GM12878 (cell line): ENCODE measurements at regions not wholly inside any gene's neighbourhood (a gene's known extent, or its start where the extent isn't known, plus 50 kb on each side); places are given as distances from the start of the nearest gene placed in this dataset.

Source experiments
- ATAC-seq: fragments of 200-7000 bp; cut with Tn5 transposase; 3 replicates; pipeline ENCODE4 v1.9.1; 2020; ENCODE audit warnings: mild to moderate bottlenecking, moderate library complexity
- BruUV-seq: library from RNA; stranded (reverse); fragments of 400-500 nt; replicated peaks from 2 replicates; lab custom pipeline; 2021; lab: Mats Ljungman, UMichigan
- CTCF ChIA-PET: fragments of 300-600 bp; sonication (Branson Sonifier 250); formaldehyde crosslinking; extraction: SDS; loops from one replicate; lab custom pipeline; 2021; ENCODE audit warnings: inconsistent platforms; lab: Yijun Ruan, JAX
- POLR2A ChIA-PET: fragments of 350-600 bp; formaldehyde crosslinking; extraction: SDS; loops from one replicate; lab custom pipeline; 2021; ENCODE audit warnings: inconsistent platforms; lab: Charles Lee
- RAD21 ChIA-PET: fragments of 300-600 bp; sonication (Branson Sonifier 250); formaldehyde crosslinking; loops from one replicate; lab custom pipeline; 2023; ENCODE audit warnings: antibody characterized with exemption; ENCODE audit not compliant: unreplicated experiment; lab: Charles Lee
- SMC1A ChIA-PET: fragments of 300-600 bp; sonication (Branson Sonifier 250); formaldehyde crosslinking; loops from one replicate; lab custom pipeline; 2023; ENCODE audit not compliant: unreplicated experiment, uncharacterized antibody; lab: Charles Lee
- DNase-seq: peaks from one replicate; pipeline ENCODE4 v3.0.0-alpha.2; 2011; ENCODE audit warnings: low read depth, low spot score
- FAIRE-seq: peaks from 3 replicates; lab custom pipeline; 2011; peaks lifted over from hg19 to GRCh38; lab: Jason Lieb, UNC
- H2AFZ ChIP-seq: 2 replicates; pipeline ENCODE4 v1.6.0; 2011; ENCODE audit warnings: low read depth, low read length, control low read depth; ENCODE audit not compliant: control insufficient read depth
- H3K27ac ChIP-seq: 2 replicates; pipeline ENCODE4 v1.5.1; 2011; ENCODE audit warnings: control low read depth; ENCODE audit not compliant: control insufficient read depth, insufficient read depth
- H3K27me3 ChIP-seq, 2 experiments: replicated peaks in 1 of 2; 2 replicates each; pipeline versions ENCODE4 v1.6.0 to v1.6.1; 2011; ENCODE audit warnings: low read length in 1 of 2; ENCODE audit not compliant: control insufficient read depth in 2 of 2, insufficient read depth in 2 of 2
- H3K36me3 ChIP-seq, 2 experiments: 2 replicates each; pipeline ENCODE4 v1.5.1; 2011; ENCODE audit warnings: low read length in 1 of 2; ENCODE audit not compliant: control insufficient read depth in 2 of 2, insufficient read depth in 2 of 2
- H3K4me1 ChIP-seq: 2 replicates; pipeline ENCODE4 v1.6.1; 2011; ENCODE audit warnings: mild to moderate bottlenecking, low read length, moderate library complexity, mixed read lengths; ENCODE audit not compliant: control insufficient read depth, insufficient read depth
- H3K4me2 ChIP-seq: 2 replicates; pipeline ENCODE4 v1.6.0; 2011; ENCODE audit warnings: control low read depth; ENCODE audit not compliant: control insufficient read depth, insufficient read depth
- H3K4me3 ChIP-seq: fragments of 200-600 bp; sonication (generic); 2 replicates; pipeline ENCODE4 v1.5.1; 2016
- H3K79me2 ChIP-seq: 2 replicates; pipeline ENCODE4 v1.6.0; 2011; ENCODE audit warnings: low read length; ENCODE audit not compliant: control insufficient read depth, insufficient read depth
- H3K9ac ChIP-seq: 2 replicates; pipeline ENCODE4 v1.8.0; 2011; ENCODE audit warnings: low read length, control low read depth, mixed read lengths; ENCODE audit not compliant: control insufficient read depth, insufficient read depth
- H3K9me3 ChIP-seq: replicated peaks from 3 replicates; pipeline ENCODE4 v1.5.1; 2011; ENCODE audit warnings: mild to moderate bottlenecking, low read length; ENCODE audit not compliant: control insufficient read depth, insufficient read depth
- H4K20me1 ChIP-seq: 2 replicates; pipeline ENCODE4 v1.6.0; 2011; ENCODE audit not compliant: control insufficient read depth, insufficient read depth
- BCLAF1 ChIP-seq: fragments of 450-650 bp; IDR thresholded peaks from 2 replicates; pipeline ENCODE4 v1.6.1; 2017; ENCODE audit warnings: antibody characterized with exemption, mild to moderate bottlenecking, moderate library complexity
- CHD1 ChIP-seq: IDR thresholded peaks from 2 replicates; pipeline ENCODE4 v1.6.1; 2012; ENCODE audit warnings: low read depth, low read length, improper control_type of control experiment
- CREB1 ChIP-seq: IDR thresholded peaks from 2 replicates; pipeline ENCODE4 v1.6.1; 2012; ENCODE audit warnings: low read depth, mild to moderate bottlenecking, inconsistent platforms
- EP300 ChIP-seq, 2 experiments: fragments of 150-350 bp in 1 of 2; IDR thresholded peaks; 2 replicates each; pipeline ENCODE4 v1.6.1; 2011 to 2012; ENCODE audit warnings: low read depth in 2 of 2, low read length in 2 of 2, borderline replicate concordance in 1 of 2, improper control_type of control experiment in 1 of 2, inconsistent platforms in 1 of 2; ENCODE audit not compliant: control insufficient read depth in 1 of 2
- EZH2 ChIP-seq: IDR thresholded peaks from 2 replicates; pipeline ENCODE4 v1.6.1; 2012; ENCODE audit warnings: low read depth, mild to moderate bottlenecking, control low read depth, inconsistent platforms, low read length, borderline replicate concordance; ENCODE audit not compliant: control insufficient read depth
- FOS ChIP-seq: IDR thresholded peaks from 3 replicates; pipeline ENCODE4 v1.6.1; 2011; ENCODE audit warnings: borderline replicate concordance; ENCODE audit not compliant: insufficient read length; ENCODE audit errors: extremely low read depth
- HDAC2 ChIP-seq: fragments of 200-600 bp; sonication (generic); IDR thresholded peaks from 2 replicates; pipeline ENCODE4 v1.6.1; 2017
- HDGF ChIP-seq: fragments of 450-650 bp; IDR thresholded peaks from 2 replicates; pipeline ENCODE4 v1.6.1; 2016; ENCODE audit warnings: antibody characterized with exemption
- IKZF1 ChIP-seq: fragments of 450-650 bp; conservative IDR thresholded peaks from 2 replicates; pipeline ENCODE4 v1.6.1; 2017; ENCODE audit warnings: antibody characterized with exemption, mild to moderate bottlenecking
- MYB ChIP-seq: fragments of 150-350 bp; IDR thresholded peaks from 2 replicates; pipeline ENCODE4 v1.6.1; 2014; ENCODE audit warnings: mild to moderate bottlenecking, low read depth, low read length, borderline replicate concordance
- RAD21 ChIP-seq: IDR thresholded peaks from 2 replicates; pipeline ENCODE4 v1.6.1; 2011; ENCODE audit warnings: mild to moderate bottlenecking, low read depth, low read length, moderate library complexity; ENCODE audit not compliant: insufficient read depth
- RB1 ChIP-seq: fragments of 450-650 bp; formaldehyde crosslinking; IDR thresholded peaks from 2 replicates; pipeline ENCODE4 v1.6.1; 2017; ENCODE audit warnings: mild to moderate bottlenecking, borderline replicate concordance
- SIX5 ChIP-seq: IDR thresholded peaks from 2 replicates; pipeline ENCODE4 v1.6.1; 2011; ENCODE audit warnings: mild to moderate bottlenecking, low read depth, low read length, moderate library complexity; ENCODE audit not compliant: severe bottlenecking
- SKIL ChIP-seq: fragments of 450-650 bp; IDR thresholded peaks from 2 replicates; pipeline ENCODE4 v1.6.1; 2017; ENCODE audit warnings: mild to moderate bottlenecking, low read depth, inconsistent platforms; ENCODE audit not compliant: poor library complexity, severe bottlenecking
- SP1 ChIP-seq: IDR thresholded peaks from one replicate; pipeline ENCODE4 v1.6.1; 2011; ENCODE audit warnings: low read depth, low read length
- SUPT20H ChIP-seq: IDR thresholded peaks from 2 replicates; pipeline ENCODE4 v1.6.1; 2011; ENCODE audit warnings: low read depth, mild to moderate bottlenecking, low read length, moderate library complexity, borderline replicate concordance; ENCODE audit not compliant: control insufficient read depth
- SUZ12 ChIP-seq: fragments of 200-600 bp; sonication (generic); IDR thresholded peaks from one replicate; pipeline ENCODE4 v1.6.1; 2018; ENCODE audit warnings: antibody characterized with exemption, mild to moderate bottlenecking; ENCODE audit not compliant: unreplicated experiment
- TCF12 ChIP-seq: IDR thresholded peaks from 2 replicates; pipeline ENCODE4 v1.6.1; 2011; ENCODE audit warnings: low read depth, mild to moderate bottlenecking, low read length
- WGBS: methylation state at CpG from one replicate; pipeline ENCODE4 v1.1.6; 2016; ENCODE audit warnings: low lambda C conversion rate; ENCODE audit not compliant: insufficient replicate concordance, insufficient coverage; ENCODE audit errors: missing lambda C conversion rate; 5-methylcytosine and 5-hydroxymethylcytosine counted together
- in situ Hi-C: fragments of 300-500 bp; cut with MboI; formaldehyde crosslinking; loops from 9 replicates; pipeline ENCODE4 v1.14.3; 2018; ENCODE audit warnings: mixed read lengths
- intact Hi-C: fragments of 100-400 bp; cut with micrococcal nuclease; formaldehyde crosslinking; loops from one replicate; pipeline ENCODE4 v1.14.2; 2022; ENCODE audit not compliant: unreplicated experiment

- TF ChIP-seq BCLAF1, result no peak
- TF ChIP-seq CREB1, result no peak
- no peak for TF ChIP-seq SUZ12
- TF ChIP-seq SUPT20H, result no peak
These were observed 267.8 kb downstream of the SHOX2 start (continued) for GRCh38 chr3:157838457-157838856.

- intact Hi-C loops (no loop called here), in situ Hi-C loops (no loop called here)
- no peak overlapping the region for H3K4me3 ChIP-seq
- DNase-seq, result no peak
- no peak overlapping the region for H3K9ac ChIP-seq
- SMC1A ChIA-PET, result interaction anchor here (1.0 kb wide), 1 partner anchor 18 kb away, joined by 6 read pairs; no protein-coding TSS in a partner anchor
- TF ChIP-seq HDGF, result no peak
- TF ChIP-seq SP1, result no peak
- no peak for TF ChIP-seq TCF12
- no peak for TF ChIP-seq SKIL
- TF ChIP-seq MYB, result no peak
- no peak for TF ChIP-seq HDAC2
- TF ChIP-seq EP300 (IDR thresholded peaks at IDR 0.05; ENCODE audit: borderline replicate concordance in 1 of 2, control insufficient read depth in 1 of 2, low read depth in 2 of 2, low read length in 2 of 2), result no peak
- TF ChIP-seq CHD1, result no peak
- no peak for TF ChIP-seq RAD21
- no peak for TF ChIP-seq EZH2
- TF ChIP-seq SIX5, result no peak
- no peak for TF ChIP-seq FOS
- TF ChIP-seq RB1, result no peak
- TF ChIP-seq IKZF1, result no peak
- RAD21 ChIA-PET, result no interaction called here
- no TSS peak for BruUV-seq
- no peak overlapping the region for H2AFZ ChIP-seq
- H4K20me1 ChIP-seq, result no peaks in the 10 kb centered on the region
- H3K4me2 ChIP-seq, result no peak overlapping the region
- POLR2A ChIA-PET, result no interaction called here
- no peaks in the 10 kb centered on the region for H3K36me3 ChIP-seq
- ATAC-seq, result no peak
- H3K27ac ChIP-seq, result no peak overlapping the region
- H3K27me3 ChIP-seq, result no peaks in the 10 kb centered on the region; a peak in 1 of 4 replicates
- WGBS, result 21% methylated on average over 1 of the region's 1 CpG
- no peak for FAIRE-seq
- no peaks in the 10 kb centered on the region for H3K4me1 ChIP-seq
- CTCF ChIA-PET, result interaction anchor here (1.5 kb wide), 1 partner anchor 305 kb away, joined by 5 read pairs; no protein-coding TSS in a partner anchor
- no peaks in the 10 kb centered on the region for H3K9me3 ChIP-seq
- H3K79me2 ChIP-seq, result no peaks in the 10 kb centered on the region
These were observed 268.9 kb downstream of the SHOX2 start for GRCh38 chr3:157837336-157837735.
